B cell (primary cell): ENCODE measurements at regions not wholly inside any gene's neighbourhood (a gene's known extent, or its start where the extent isn't known, plus 50 kb on each side); places are given as distances from the start of the nearest gene placed in this dataset.
"Not testable (repeated sequence)": the region's sequence is repeated elsewhere in the genome, so short reads cannot be mapped to it uniquely, and the experiment has no call there.

Experiments
- ATAC-seq: fragments of 200-7000 bp; cut with Tn5 transposase; one replicate; pipeline ENCODE4 v1.10.0; 2021; ENCODE audit warnings: low read depth, mild to moderate bottlenecking, moderate number of reproducible peaks, moderate library complexity
- CTCF ChIA-PET: fragments of 350-600 bp; sonication (Branson Sonifier 250); formaldehyde crosslinking; loops from one replicate; lab custom pipeline; 2021; ENCODE audit warnings: antibody characterized with exemption, inconsistent platforms; lab: Charles Lee
- POLR2A ChIA-PET: fragments of 350-600 bp; sonication (Branson Sonifier 250); formaldehyde crosslinking; loops from one replicate; lab custom pipeline; 2021; ENCODE audit warnings: antibody characterized with exemption; lab: Charles Lee
- DNase-seq: peaks from one replicate; pipeline ENCODE4 v3.0.0; 2013
- H2AFZ ChIP-seq: 2 replicates; pipeline ENCODE4 v1.6.1; 2012; ENCODE audit warnings: mild to moderate bottlenecking, low read depth, low read length; ENCODE audit not compliant: insufficient read depth, poor library complexity, severe bottlenecking
- H3K27ac ChIP-seq, 2 donors: 1 replicate in 1 of 2; 2 replicates in 1 of 2; pipeline ENCODE4 v1.5.1; 2012 to 2013; ENCODE audit warnings: low read length in 2 of 2, mild to moderate bottlenecking in 2 of 2, moderate library complexity in 1 of 2
- H3K27me3 ChIP-seq, 4 experiments: fragments of 200-600 bp in 1 of 4; sonication (generic) in 1 of 4; replicated peaks in 1 of 4; 1 replicate in 2 of 4; 2 replicates in 2 of 4; pipeline versions ENCODE4 v1.6.1 to v1.7.0; 2013 to 2016; ENCODE audit warnings: low read length in 3 of 4, mild to moderate bottlenecking in 2 of 4, mixed read lengths in 1 of 4, moderate library complexity in 1 of 4; ENCODE audit not compliant: insufficient read depth in 4 of 4, control insufficient read depth in 3 of 4; ENCODE audit errors: control extremely low read depth in 1 of 4
- H3K36me3 ChIP-seq, 2 experiments: replicated peaks in 1 of 2; 1 replicate in 1 of 2; 2 replicates in 1 of 2; pipeline versions ENCODE4 v1.6.1 to v1.7.1; 2013; ENCODE audit warnings: low read length in 1 of 2; ENCODE audit not compliant: insufficient read depth in 2 of 2, control insufficient read depth in 1 of 2; ENCODE audit errors: control extremely low read depth in 1 of 2, extremely low read depth in 1 of 2
- H3K4me1 ChIP-seq, 2 donors: fragments of 200-600 bp in 1 of 2; sonication (generic) in 1 of 2; 1 replicate in 1 of 2; 2 replicates in 1 of 2; pipeline versions ENCODE4 v1.5.1 to v1.6.1; 2013 to 2017; ENCODE audit warnings: low read length in 2 of 2; ENCODE audit not compliant: control insufficient read depth in 2 of 2, insufficient read depth in 2 of 2
- H3K4me2 ChIP-seq: replicated peaks from 2 replicates; pipeline ENCODE3; 2012; ENCODE audit warnings: mild to moderate bottlenecking, low read depth, low read length; ENCODE audit not compliant: poor library complexity, severe bottlenecking
- H3K4me3 ChIP-seq, 5 experiments: fragments of 200-600 bp in 1 of 5; sonication (generic) in 1 of 5; 1 replicate in 3 of 5; 2 replicates in 2 of 5; pipeline versions ENCODE4 v1.5.1 to v1.7.0; 2011 to 2016; ENCODE audit warnings: low read length in 4 of 5, mild to moderate bottlenecking in 4 of 5, low read depth in 2 of 5, control low read depth in 1 of 5, moderate library complexity in 1 of 5; ENCODE audit not compliant: insufficient read depth in 1 of 5; ENCODE audit errors: control extremely low read depth in 1 of 5, extremely low read depth in 1 of 5
- H3K79me2 ChIP-seq: fragments of 200-600 bp; sonication (generic); one replicate; pipeline ENCODE4 v1.6.0; 2016; ENCODE audit warnings: low read length; ENCODE audit not compliant: control insufficient read depth, insufficient read depth
- H3K9ac ChIP-seq: fragments of 200-600 bp; sonication (generic); 2 replicates; pipeline ENCODE4 v1.6.1; 2017; ENCODE audit warnings: mild to moderate bottlenecking, low read length, moderate library complexity
- H3K9me3 ChIP-seq, 3 donors: one replicate each; pipeline versions ENCODE4 v1.6.1 to v1.7.1; 2013; ENCODE audit warnings: low read length in 2 of 3; ENCODE audit not compliant: control insufficient read depth in 2 of 3, insufficient read depth in 1 of 3; ENCODE audit errors: control extremely low read depth in 1 of 3
- H4K20me1 ChIP-seq: 2 replicates; pipeline ENCODE4 v1.6.0; 2012; ENCODE audit warnings: mild to moderate bottlenecking, low read length; ENCODE audit not compliant: insufficient read depth, control insufficient read depth, poor library complexity, severe bottlenecking
- H3K27ac Mint-ChIP-seq: one replicate; pipeline ENCODE4 v1.8.0; 2021; ENCODE audit warnings: mixed read lengths
- H3K27me3 Mint-ChIP-seq: one replicate; pipeline ENCODE4 v1.8.0; 2021; ENCODE audit warnings: mixed read lengths
- H3K4me1 Mint-ChIP-seq: one replicate; pipeline ENCODE4 v1.8.0; 2021; ENCODE audit warnings: mixed read lengths
- H3K4me3 Mint-ChIP-seq: one replicate; pipeline ENCODE4 v1.8.0; 2021; ENCODE audit warnings: mixed read lengths
- H3K9me3 Mint-ChIP-seq: one replicate; pipeline ENCODE4 v1.8.0; 2022; ENCODE audit warnings: mixed read lengths; ENCODE audit not compliant: insufficient read depth
- EZH2 ChIP-seq: IDR thresholded peaks from 2 replicates; pipeline ENCODE4 v1.6.1; 2012; ENCODE audit warnings: borderline replicate concordance, low read depth, mild to moderate bottlenecking, moderate library complexity, low read length; ENCODE audit not compliant: insufficient read depth, poor library complexity, severe bottlenecking
- WGBS: methylation state at CpG from one replicate; pipeline ENCODE4 v1.1.5; 2013; ENCODE audit warnings: missing lambda C conversion rate; ENCODE audit not compliant: insufficient coverage; 5-methylcytosine and 5-hydroxymethylcytosine counted together
- intact Hi-C: fragments of 100-400 bp; cut with micrococcal nuclease; formaldehyde crosslinking; loops from one replicate; pipeline ENCODE4 v1.10.0; 2022
- TF ChIP-seq, protein P1 (sequence below): fragments of 200-600 bp; IDR thresholded peaks from one replicate; pipeline ENCODE4 v1.8.0; 2022; ENCODE audit warnings: antibody characterized with exemption, mild to moderate bottlenecking

GRCh38 chr9:61668846-61669245 lies 479.0 kb downstream of the SPATA31A7 start:
- no peak overlapping the region for H3K9ac ChIP-seq
- H2AFZ ChIP-seq: no peak overlapping the region
- H3K79me2 ChIP-seq: no peaks in the 10 kb centered on the region
- TF ChIP-seq, protein P1, sequence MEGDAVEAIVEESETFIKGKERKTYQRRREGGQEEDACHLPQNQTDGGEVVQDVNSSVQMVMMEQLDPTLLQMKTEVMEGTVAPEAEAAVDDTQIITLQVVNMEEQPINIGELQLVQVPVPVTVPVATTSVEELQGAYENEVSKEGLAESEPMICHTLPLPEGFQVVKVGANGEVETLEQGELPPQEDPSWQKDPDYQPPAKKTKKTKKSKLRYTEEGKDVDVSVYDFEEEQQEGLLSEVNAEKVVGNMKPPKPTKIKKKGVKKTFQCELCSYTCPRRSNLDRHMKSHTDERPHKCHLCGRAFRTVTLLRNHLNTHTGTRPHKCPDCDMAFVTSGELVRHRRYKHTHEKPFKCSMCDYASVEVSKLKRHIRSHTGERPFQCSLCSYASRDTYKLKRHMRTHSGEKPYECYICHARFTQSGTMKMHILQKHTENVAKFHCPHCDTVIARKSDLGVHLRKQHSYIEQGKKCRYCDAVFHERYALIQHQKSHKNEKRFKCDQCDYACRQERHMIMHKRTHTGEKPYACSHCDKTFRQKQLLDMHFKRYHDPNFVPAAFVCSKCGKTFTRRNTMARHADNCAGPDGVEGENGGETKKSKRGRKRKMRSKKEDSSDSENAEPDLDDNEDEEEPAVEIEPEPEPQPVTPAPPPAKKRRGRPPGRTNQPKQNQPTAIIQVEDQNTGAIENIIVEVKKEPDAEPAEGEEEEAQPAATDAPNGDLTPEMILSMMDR: no peak
- no peak for TF ChIP-seq EZH2
- H4K20me1 ChIP-seq: no peaks in the 10 kb centered on the region
- no peaks in the 10 kb centered on the region for H3K36me3 ChIP-seq
- intact Hi-C loops: no loop called here
- no peak for DNase-seq
- H3K27ac Mint-ChIP-seq: no peak overlapping the region
- H3K4me2 ChIP-seq: no peak overlapping the region
- CTCF ChIA-PET: no interaction called here
- H3K9me3 ChIP-seq: peaks cover 0 to 85% (median 0%) of the 10 kb centered on the region in 3 donors
- H3K4me3 ChIP-seq: no peak overlapping the region
- no peaks in the 10 kb centered on the region for H3K4me1 ChIP-seq
- no peaks in the 10 kb centered on the region for H3K27me3 Mint-ChIP-seq
- H3K9me3 Mint-ChIP-seq: peaks cover 4% of the 10 kb centered on the region
- no peaks in the 10 kb centered on the region for H3K27me3 ChIP-seq
- no peaks in the 10 kb centered on the region for H3K4me1 Mint-ChIP-seq
- no peak overlapping the region for H3K4me3 Mint-ChIP-seq
- no peak for ATAC-seq
- WGBS: 85% methylated on average over 14 of the region's 14 CpGs
- POLR2A ChIA-PET: no interaction called here
- no peak overlapping the region for H3K27ac ChIP-seq

- H3K36me3 ChIP-seq: no peaks in the 10 kb centered on the region
- H3K27ac ChIP-seq: no peak overlapping the region
- 73% methylated on average over 13 of the region's 16 CpGs for WGBS
- CTCF ChIA-PET: no interaction called here
- no peak overlapping the region for H2AFZ ChIP-seq
- peaks cover 4% of the 10 kb centered on the region for H3K9me3 Mint-ChIP-seq
- no peak for DNase-seq
- POLR2A ChIA-PET: no interaction called here
- peaks cover 0 to 90% (median 0%) of the 10 kb centered on the region in 3 donors for H3K9me3 ChIP-seq
- no peak overlapping the region for H3K4me3 ChIP-seq
- intact Hi-C loops: no loop called here
- H4K20me1 ChIP-seq: no peaks in the 10 kb centered on the region
- no peak overlapping the region for H3K4me3 Mint-ChIP-seq
- H3K9ac ChIP-seq: no peak overlapping the region
- no peaks in the 10 kb centered on the region for H3K27me3 Mint-ChIP-seq
- no peak overlapping the region for H3K4me2 ChIP-seq
- H3K79me2 ChIP-seq: no peaks in the 10 kb centered on the region
- H3K27me3 ChIP-seq: no peaks in the 10 kb centered on the region
- H3K27ac Mint-ChIP-seq: no peak overlapping the region
- no peak for ATAC-seq
- no peak for TF ChIP-seq EZH2
- TF ChIP-seq, protein P1: no peak
- H3K4me1 Mint-ChIP-seq: no peaks in the 10 kb centered on the region
- no peaks in the 10 kb centered on the region for H3K4me1 ChIP-seq
Observed at GRCh38 chr9:61669352-61669751, 479.5 kb downstream of the SPATA31A7 start.

DNA sequence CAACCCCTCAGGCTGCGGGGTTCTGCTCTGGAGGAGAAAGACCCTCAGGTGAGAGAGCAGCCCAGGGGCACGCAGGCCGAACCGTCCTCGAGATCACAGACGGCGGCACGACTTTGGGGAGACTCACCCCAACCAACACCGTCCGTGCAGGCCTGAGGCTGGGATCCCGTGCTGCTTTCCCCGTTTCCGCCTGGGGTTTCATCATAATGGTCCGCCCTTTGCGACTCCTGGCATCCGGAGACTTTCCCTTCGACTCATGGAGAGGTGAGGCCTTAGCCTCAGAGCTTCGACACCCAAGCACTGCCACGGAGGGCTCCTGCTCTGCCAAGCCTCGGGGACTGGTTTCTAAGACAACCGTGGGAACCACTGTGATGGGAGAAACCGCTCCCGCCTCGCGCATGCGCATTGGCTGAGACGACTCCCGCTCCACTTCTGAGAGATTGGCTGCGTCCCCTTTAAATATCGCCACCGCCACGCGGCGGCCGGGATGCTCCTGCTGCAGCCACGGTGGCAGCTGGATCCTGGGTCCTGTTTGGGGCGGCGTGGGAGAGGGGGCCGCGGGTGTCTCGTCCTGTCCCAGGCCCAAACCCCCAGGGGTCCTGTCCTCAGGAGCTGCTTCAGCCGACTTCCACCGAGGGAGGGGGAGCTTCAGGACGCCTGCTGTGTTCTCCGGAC lies 480.1 kb downstream of the SPATA31A7 start:
- H3K4me3 Mint-ChIP-seq, H3K4me1 ChIP-seq: not testable (repeated sequence)

More for the DNA sequence above, 480.1 kb downstream of the SPATA31A7 start:
- H3K27me3 ChIP-seq, H3K36me3 ChIP-seq, H3K9ac ChIP-seq, H3K9me3 Mint-ChIP-seq, POLR2A ChIA-PET, H3K4me1 Mint-ChIP-seq, H3K27ac ChIP-seq, H4K20me1 ChIP-seq, H3K27me3 Mint-ChIP-seq, DNase-seq, ATAC-seq, H3K4me2 ChIP-seq, H2AFZ ChIP-seq, intact Hi-C loops, H3K79me2 ChIP-seq, CTCF ChIA-PET, H3K27ac Mint-ChIP-seq, H3K4me3 ChIP-seq: not testable (repeated sequence)
- H3K9me3 ChIP-seq: peaks cover 0 to 92% (median 0%) of the 10 kb centered on the region in 3 donors
- whole genome bisulfite sequencing: 86% methylated on average over 45 of the region's 45 CpGs
